ENCODE measurements at regions not wholly inside any gene's neighbourhood (a gene's known extent, or its start where the extent isn't known, plus 50 kb on each side); places are given as distances from the start of the nearest gene placed in this dataset.

- ChIA-PET CTCF (ENCODE audit: unreplicated experiment) (no interaction called here), POLR2A (no interaction called here)
- no peaks in the 10 kb centered on the region for H3K4me1 ChIP-seq (ENCODE audit: insufficient read depth, low read length, poor library complexity, severe bottlenecking)
- no peak overlapping the region for H2AFZ ChIP-seq (ENCODE audit: low read length)
- no peak overlapping the region for H3K27ac ChIP-seq (ENCODE audit: low read depth, low read length, poor library complexity, severe bottlenecking)
- no peaks in the 10 kb centered on the region for H4K20me1 ChIP-seq (ENCODE audit: insufficient read depth, low read length)
- no peak overlapping the region for H3K4me3 ChIP-seq (ENCODE audit: low read depth, low read length, poor library complexity, severe bottlenecking)
- no peaks in the 10 kb centered on the region for H3K36me3 ChIP-seq (ENCODE audit: insufficient read depth, low read length)
- no peak for TF ChIP-seq EZH2phosphoT487 (IDR thresholded peaks at IDR 0.05; ENCODE audit: borderline replicate concordance, low read depth, low read length)
- TF ChIP-seq, protein P1, sequence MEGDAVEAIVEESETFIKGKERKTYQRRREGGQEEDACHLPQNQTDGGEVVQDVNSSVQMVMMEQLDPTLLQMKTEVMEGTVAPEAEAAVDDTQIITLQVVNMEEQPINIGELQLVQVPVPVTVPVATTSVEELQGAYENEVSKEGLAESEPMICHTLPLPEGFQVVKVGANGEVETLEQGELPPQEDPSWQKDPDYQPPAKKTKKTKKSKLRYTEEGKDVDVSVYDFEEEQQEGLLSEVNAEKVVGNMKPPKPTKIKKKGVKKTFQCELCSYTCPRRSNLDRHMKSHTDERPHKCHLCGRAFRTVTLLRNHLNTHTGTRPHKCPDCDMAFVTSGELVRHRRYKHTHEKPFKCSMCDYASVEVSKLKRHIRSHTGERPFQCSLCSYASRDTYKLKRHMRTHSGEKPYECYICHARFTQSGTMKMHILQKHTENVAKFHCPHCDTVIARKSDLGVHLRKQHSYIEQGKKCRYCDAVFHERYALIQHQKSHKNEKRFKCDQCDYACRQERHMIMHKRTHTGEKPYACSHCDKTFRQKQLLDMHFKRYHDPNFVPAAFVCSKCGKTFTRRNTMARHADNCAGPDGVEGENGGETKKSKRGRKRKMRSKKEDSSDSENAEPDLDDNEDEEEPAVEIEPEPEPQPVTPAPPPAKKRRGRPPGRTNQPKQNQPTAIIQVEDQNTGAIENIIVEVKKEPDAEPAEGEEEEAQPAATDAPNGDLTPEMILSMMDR (conservative IDR thresholded peaks at IDR 0.05; ENCODE audit: low read length): no peak
- H3K9me2 ChIP-seq (ENCODE audit: insufficient read depth, low read length): no peaks in the 10 kb centered on the region
- intact Hi-C loops (cut with micrococcal nuclease; ENCODE audit: unreplicated experiment): no loop called here
- no TSS peak for BruUV-seq (replicated peaks)
- no peaks in the 10 kb centered on the region for H3K79me2 ChIP-seq (ENCODE audit: insufficient read depth, low read depth, low read length)
- H3K9me3 ChIP-seq (ENCODE audit: low read length): no peaks in the 10 kb centered on the region
- no peak overlapping the region for H3K4me2 ChIP-seq (ENCODE audit: low read length)
- no peak for DNase-seq (ENCODE audit: low spot score)
Observed at GRCh38 chr1:103387898-103388297, 137.6 kb upstream of the RNPC3 start.

GRCh38 chr1:103373991-103374390, 151.5 kb upstream of the RNPC3 start:
- H3K9me3 ChIP-seq (ENCODE audit: low read length): no peaks in the 10 kb centered on the region
- no peaks in the 10 kb centered on the region for H3K36me3 ChIP-seq (ENCODE audit: insufficient read depth, low read length)
- CTCF ChIA-PET (ENCODE audit: unreplicated experiment): no interaction called here
- H3K4me1 ChIP-seq (ENCODE audit: insufficient read depth, low read length, poor library complexity, severe bottlenecking): no peaks in the 10 kb centered on the region
- no peak for DNase-seq (ENCODE audit: low spot score)
- no peaks in the 10 kb centered on the region for H4K20me1 ChIP-seq (ENCODE audit: insufficient read depth, low read length)
- no TSS peak for BruUV-seq (replicated peaks)
- no peak overlapping the region for H2AFZ ChIP-seq (ENCODE audit: low read length)
- TF ChIP-seq EZH2phosphoT487 (IDR thresholded peaks at IDR 0.05; ENCODE audit: borderline replicate concordance, low read depth, low read length): no peak
- TF ChIP-seq, protein P1 (conservative IDR thresholded peaks at IDR 0.05; ENCODE audit: low read length): no peak
- intact Hi-C loops (cut with micrococcal nuclease; ENCODE audit: unreplicated experiment): no loop called here
- H3K4me3 ChIP-seq (ENCODE audit: low read depth, low read length, poor library complexity, severe bottlenecking): no peak overlapping the region
- H3K4me2 ChIP-seq (ENCODE audit: low read length): no peak overlapping the region
- POLR2A ChIA-PET: interaction anchor here (0.6 kb wide), 1 partner anchor 17 kb away, joined by 4 read pairs; no protein-coding TSS in a partner anchor
- no peak overlapping the region for H3K27ac ChIP-seq (ENCODE audit: low read depth, low read length, poor library complexity, severe bottlenecking)
- H3K9me2 ChIP-seq (ENCODE audit: insufficient read depth, low read length): no peaks in the 10 kb centered on the region
- H3K79me2 ChIP-seq (ENCODE audit: insufficient read depth, low read depth, low read length): no peaks in the 10 kb centered on the region

DNA sequence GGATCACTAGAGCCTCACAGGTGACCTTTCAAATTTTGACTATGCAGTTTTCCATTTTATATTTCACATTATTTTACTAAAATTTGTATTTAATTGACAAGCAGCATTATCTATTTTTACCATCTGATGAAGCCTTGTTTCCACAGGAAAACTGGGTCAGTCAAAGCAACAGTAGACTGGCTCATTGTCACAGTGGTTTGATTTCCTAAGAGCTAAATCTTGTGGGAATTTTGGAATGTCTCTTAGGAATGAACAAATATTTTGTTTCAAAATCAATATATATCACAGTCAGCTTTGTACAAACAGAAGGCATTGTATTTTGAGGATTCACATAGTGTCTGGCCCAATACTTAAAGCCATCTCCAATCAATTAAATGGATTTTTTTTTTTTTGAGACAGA, 152.6 kb upstream of the RNPC3 start:
- no peaks in the 10 kb centered on the region for H3K4me1 ChIP-seq (ENCODE audit: insufficient read depth, low read length, poor library complexity, severe bottlenecking)
- H2AFZ ChIP-seq (ENCODE audit: low read length): no peak overlapping the region
- BruUV-seq (replicated peaks): no TSS peak
- POLR2A ChIA-PET: interaction anchor here (0.7 kb wide), 1 partner anchor 317 kb away, joined by 3 read pairs; no protein-coding TSS in a partner anchor
- H4K20me1 ChIP-seq (ENCODE audit: insufficient read depth, low read length): no peaks in the 10 kb centered on the region
- no peak overlapping the region for H3K27ac ChIP-seq (ENCODE audit: low read depth, low read length, poor library complexity, severe bottlenecking)
- H3K4me2 ChIP-seq (ENCODE audit: low read length): no peak overlapping the region
- H3K9me2 ChIP-seq (ENCODE audit: insufficient read depth, low read length): no peaks in the 10 kb centered on the region
- TF ChIP-seq, protein P1 (conservative IDR thresholded peaks at IDR 0.05; ENCODE audit: low read length): no peak
- no peak for TF ChIP-seq EZH2phosphoT487 (IDR thresholded peaks at IDR 0.05; ENCODE audit: borderline replicate concordance, low read depth, low read length)
- no peaks in the 10 kb centered on the region for H3K79me2 ChIP-seq (ENCODE audit: insufficient read depth, low read depth, low read length)
- intact Hi-C loops (cut with micrococcal nuclease; ENCODE audit: unreplicated experiment): no loop called here
- no peak overlapping the region for H3K4me3 ChIP-seq (ENCODE audit: low read depth, low read length, poor library complexity, severe bottlenecking)
- H3K36me3 ChIP-seq (ENCODE audit: insufficient read depth, low read length): no peaks in the 10 kb centered on the region
- CTCF ChIA-PET (ENCODE audit: unreplicated experiment): no interaction called here
- H3K9me3 ChIP-seq (ENCODE audit: low read length): no peaks in the 10 kb centered on the region
- no peak for DNase-seq (ENCODE audit: low spot score)

Data from OCI-LY7 (cell line).